K562 (cell line): ENCODE measurements at regions not wholly inside any gene's neighbourhood (a gene's known extent, or its start where the extent isn't known, plus 50 kb on each side); places are given as distances from the start of the nearest gene placed in this dataset.

Source experiments
- ATAC-seq: fragments of 200-7000 bp; cut with Tn5 transposase; 3 replicates; pipeline ENCODE4 v1.9.1; 2020; ENCODE audit warnings: moderate library complexity
- BruUV-seq: library from RNA; stranded (reverse); fragments of 400-500 nt; replicated peaks from 2 replicates; lab custom pipeline; 2021; lab: Mats Ljungman, UMichigan
- CTCF ChIA-PET: fragments of 300-600 bp; formaldehyde crosslinking; extraction: SDS; loops from one replicate; lab custom pipeline; 2021; ENCODE audit warnings: low intra/inter-chr PET ratio; lab: Yijun Ruan, JAX
- POLR2A ChIA-PET: fragments of 300-600, 350-650 bp; sonication (Branson Sonifier 250); formaldehyde crosslinking; extraction: SDS; loops from one replicate; lab custom pipeline; 2021; ENCODE audit warnings: antibody characterized with exemption, inconsistent platforms; lab: Yijun Ruan, JAX
- DNase-seq, 4 experiments: peaks; one replicate each; pipeline versions ENCODE4 v3.0.0 to v3.0.0-alpha.2; 2011 to 2018; ENCODE audit warnings: low spot score in 3 of 4, mixed read lengths in 3 of 4; ENCODE audit errors: extremely low read depth in 1 of 4
- FAIRE-seq: peaks from 2 replicates; lab custom pipeline; 2011; peaks lifted over from hg19 to GRCh38; lab: Jason Lieb, UNC
- H2AFZ ChIP-seq: 2 replicates; pipeline ENCODE4 v1.6.0; 2011; ENCODE audit warnings: low read depth, low read length, control low read depth, inconsistent platforms
- H3K27ac ChIP-seq: fragments of 200-600 bp; 3 replicates; pipeline ENCODE4 v1.8.0; 2011; ENCODE audit warnings: low read depth, mild to moderate bottlenecking, control low read depth, inconsistent platforms, low read length, moderate library complexity, mixed read lengths; ENCODE audit errors: extremely low read depth
- H3K27me3 ChIP-seq, 2 experiments: fragments of 300-600 bp in 1 of 2; 2 replicates in 1 of 2; 3 replicates in 1 of 2; pipeline versions ENCODE4 v1.6.0 to v1.8.0; 2011; ENCODE audit warnings: inconsistent platforms in 2 of 2, low read length in 2 of 2, mild to moderate bottlenecking in 1 of 2, mixed read lengths in 1 of 2, moderate library complexity in 1 of 2; ENCODE audit not compliant: control insufficient read depth in 2 of 2, insufficient read depth in 2 of 2
- H3K36me3 ChIP-seq: fragments of 300-600 bp; 3 replicates; pipeline ENCODE4 v1.8.0; 2011; ENCODE audit warnings: mild to moderate bottlenecking, low read length, inconsistent platforms; ENCODE audit not compliant: control insufficient read depth, insufficient read depth
- H3K4me1 ChIP-seq, 2 experiments: fragments of 200-600 bp in 1 of 2; replicated peaks in 1 of 2; 2 replicates in 1 of 2; 3 replicates in 1 of 2; pipeline versions ENCODE4 v1.5.1 to v1.8.0; 2011; ENCODE audit warnings: inconsistent platforms in 2 of 2, low read length in 2 of 2, mild to moderate bottlenecking in 1 of 2, mixed read lengths in 1 of 2, moderate library complexity in 1 of 2; ENCODE audit not compliant: control insufficient read depth in 2 of 2, insufficient read depth in 2 of 2
- H3K4me2 ChIP-seq: 2 replicates; pipeline ENCODE4 v1.6.1; 2011; ENCODE audit warnings: low read length, control low read depth, inconsistent platforms, mixed read lengths; ENCODE audit not compliant: insufficient read depth
- H3K4me3 ChIP-seq: fragments of 200-600 bp; sonication (generic), shearing (Covaris generic); 2 replicates; pipeline ENCODE4 v1.5.1; 2016; ENCODE audit warnings: control low read depth, inconsistent platforms
- H3K79me2 ChIP-seq: fragments of 200-600 bp; 3 replicates; pipeline ENCODE4 v1.8.0; 2011; ENCODE audit warnings: low read length, inconsistent platforms; ENCODE audit not compliant: control insufficient read depth, insufficient read depth
- H3K9ac ChIP-seq, 2 experiments: 2 replicates each; pipeline versions ENCODE4 v1.6.0 to v1.6.1; 2011; ENCODE audit warnings: low read depth in 2 of 2, low read length in 2 of 2, control low read depth in 1 of 2, inconsistent platforms in 1 of 2, mild to moderate bottlenecking in 1 of 2, mixed read lengths in 1 of 2; ENCODE audit not compliant: insufficient read depth in 1 of 2
- H3K9me1 ChIP-seq: one replicate; pipeline ENCODE4 v1.6.0; 2011; ENCODE audit warnings: inconsistent platforms, mild to moderate bottlenecking, low read length, moderate library complexity; ENCODE audit not compliant: control insufficient read depth, insufficient read depth
- H3K9me3 ChIP-seq: replicated peaks from 2 replicates; pipeline ENCODE4 v1.5.1; 2011; ENCODE audit warnings: low read depth, low read length, inconsistent platforms; ENCODE audit not compliant: control insufficient read depth, insufficient read depth
- H4K20me1 ChIP-seq: replicated peaks from 2 replicates; pipeline ENCODE4 v1.6.1; 2011; ENCODE audit warnings: low read length, inconsistent platforms, mixed read lengths; ENCODE audit not compliant: control insufficient read depth, insufficient read depth
- CEBPZ ChIP-seq: fragments of 150-350 bp; IDR thresholded peaks from 2 replicates; pipeline ENCODE4 v1.6.1; 2014; ENCODE audit warnings: low read depth, mild to moderate bottlenecking, low read length, borderline replicate concordance
- CREB1 ChIP-seq, 2 experiments: sonication (generic) in 1 of 2; formaldehyde crosslinking in 1 of 2; IDR thresholded peaks; 2 replicates each; pipeline versions ENCODE4 v1.6.1 to v1.8.0; 2012 to 2022; ENCODE audit warnings: inconsistent platforms in 1 of 2, mild to moderate bottlenecking in 1 of 2, missing genetic modification reagents in 1 of 2, moderate library complexity in 1 of 2
- FOXJ2 ChIP-seq: fragments of 200-800 bp; sonication (Bioruptor generic); IDR thresholded peaks from 2 replicates; pipeline ENCODE4 v1.6.1; 2016; ENCODE audit warnings: missing genetic modification characterization, missing compliant biosample characterization
- KDM5B ChIP-seq: fragments of 200-600 bp; sonication (generic); IDR thresholded peaks from 2 replicates; pipeline ENCODE4 v1.6.1; 2012; ENCODE audit warnings: low read depth, mild to moderate bottlenecking, moderate library complexity, low read length, control low read depth, inconsistent platforms; ENCODE audit not compliant: insufficient replicate concordance
- NR2C1 ChIP-seq, 2 experiments: fragments of 450-650 bp; IDR thresholded peaks; 2 replicates each; pipeline ENCODE4 v1.6.1; 2017; ENCODE audit warnings: mild to moderate bottlenecking in 2 of 2, antibody characterized with exemption in 1 of 2, inconsistent platforms in 1 of 2, missing compliant biosample characterization in 1 of 2, missing genetic modification characterization in 1 of 2
- POLR3G ChIP-seq: IDR thresholded peaks from 2 replicates; pipeline ENCODE4 v1.6.1; 2011; ENCODE audit not compliant: insufficient read length, insufficient replicate concordance; ENCODE audit errors: extremely low read depth
- SNIP1 ChIP-seq: fragments of 450-650 bp; IDR thresholded peaks from 2 replicates; pipeline ENCODE4 v1.7.1; 2017; ENCODE audit warnings: low read depth, mild to moderate bottlenecking
- WGBS: fragments of 100-300 bp; shearing (Covaris generic); methylation state at CpG from one replicate; pipeline ENCODE4 v1.1.6; 2016; ENCODE audit warnings: low coverage, mixed read lengths; ENCODE audit not compliant: insufficient coverage; ENCODE audit errors: missing lambda C conversion rate; 5-methylcytosine and 5-hydroxymethylcytosine counted together
- in situ Hi-C: fragments of 300-500 bp; cut with MboI; formaldehyde crosslinking; loops from 4 replicates; pipeline ENCODE4 v1.15.0; 2018; ENCODE audit warnings: inconsistent platforms, mixed read lengths
- intact Hi-C: fragments of 100-400 bp; cut with micrococcal nuclease; formaldehyde crosslinking; loops from 2 replicates; pipeline ENCODE4 v1.14.2; 2022

GRCh38 chr15:39016706-39017105, 452.1 kb upstream of the RASGRP1 start:
- intact Hi-C loops (no loop called here), in situ Hi-C loops (no loop called here)
- H2AFZ ChIP-seq: no peak overlapping the region
- DNase-seq: no peak
- no peak overlapping the region for H3K4me3 ChIP-seq
- no peaks in the 10 kb centered on the region for H3K27me3 ChIP-seq
- no peaks in the 10 kb centered on the region for H3K9me1 ChIP-seq
- TF ChIP-seq CEBPZ: no peak
- TF ChIP-seq POLR3G: no peak
- no peak for TF ChIP-seq CREB1 (IDR thresholded peaks at IDR 0.05)
- no peak for TF ChIP-seq CREB1 (CRISPR knock-in tag; IDR thresholded peaks at IDR 0.05)
- TF ChIP-seq SNIP1: no peak
- no peak for TF ChIP-seq KDM5B
- TF ChIP-seq NR2C1 (IDR thresholded peaks at IDR 0.05): no peak
- TF ChIP-seq NR2C1 (tag; IDR thresholded peaks at IDR 0.05): no peak
- TF ChIP-seq FOXJ2 (tag): no peak
- ChIA-PET CTCF (no interaction called here), POLR2A (no interaction called here)
- no peaks in the 10 kb centered on the region for H3K9me3 ChIP-seq
- no peaks in the 10 kb centered on the region for H3K4me1 ChIP-seq
- H3K27ac ChIP-seq: no peak overlapping the region
- no peaks in the 10 kb centered on the region for H4K20me1 ChIP-seq
- H3K4me2 ChIP-seq: no peak overlapping the region
- whole genome bisulfite sequencing: 2% methylated on average over 3 of the region's 3 CpGs
- H3K79me2 ChIP-seq: no peaks in the 10 kb centered on the region
- no peaks in the 10 kb centered on the region for H3K36me3 ChIP-seq
- BruUV-seq: no TSS peak
- ATAC-seq: no peak
- FAIRE-seq: no peak
- H3K9ac ChIP-seq: no peak overlapping the region
